Medulla oblongata (tissue), 1 donor: ENCODE measurements at regions not wholly inside any gene's neighbourhood (a gene's known extent, or its start where the extent isn't known, plus 50 kb on each side); places are given as distances from the start of the nearest gene placed in this dataset.
A peak's percentile ranks its signal among the peaks of the same experiment; 100 is the strongest.
"Not testable (repeated sequence)": the region's sequence is repeated elsewhere in the genome, so short reads cannot be mapped to it uniquely, and the experiment has no call there.

Experiments used
- DNase-seq: peaks from one replicate; pipeline ENCODE4 v3.0.0-alpha.2; 2015; ENCODE audit errors: extremely low spot score

GRCh38 chr10:114730291-114730690, 72.2 kb upstream of the ABLIM1 start:
- DNase-seq: no peak

DNA sequence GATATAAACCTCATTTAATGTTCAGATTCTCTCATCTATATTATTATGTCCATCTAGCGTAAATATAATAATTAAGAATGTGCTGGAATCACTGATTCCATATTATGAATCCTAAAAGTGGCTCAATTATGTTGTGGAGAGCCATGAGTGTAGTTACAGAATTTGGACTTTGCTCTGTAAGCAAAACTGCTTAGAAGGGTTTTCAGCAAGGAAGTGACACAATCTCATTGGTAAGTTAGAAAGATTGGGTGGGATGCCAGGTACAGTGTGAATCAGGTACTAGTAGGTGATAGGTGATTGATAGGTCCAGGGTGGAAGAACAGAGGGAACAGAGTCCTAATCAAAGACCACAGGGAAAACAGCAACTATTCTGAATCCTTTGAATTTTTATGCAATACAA, 74.9 kb upstream of the ABLIM1 start:
- no peak for DNase-seq

GRCh38 chr10:114735946-114736345, 77.9 kb upstream of the ABLIM1 start:
- DNase-seq: no peak

DNA sequence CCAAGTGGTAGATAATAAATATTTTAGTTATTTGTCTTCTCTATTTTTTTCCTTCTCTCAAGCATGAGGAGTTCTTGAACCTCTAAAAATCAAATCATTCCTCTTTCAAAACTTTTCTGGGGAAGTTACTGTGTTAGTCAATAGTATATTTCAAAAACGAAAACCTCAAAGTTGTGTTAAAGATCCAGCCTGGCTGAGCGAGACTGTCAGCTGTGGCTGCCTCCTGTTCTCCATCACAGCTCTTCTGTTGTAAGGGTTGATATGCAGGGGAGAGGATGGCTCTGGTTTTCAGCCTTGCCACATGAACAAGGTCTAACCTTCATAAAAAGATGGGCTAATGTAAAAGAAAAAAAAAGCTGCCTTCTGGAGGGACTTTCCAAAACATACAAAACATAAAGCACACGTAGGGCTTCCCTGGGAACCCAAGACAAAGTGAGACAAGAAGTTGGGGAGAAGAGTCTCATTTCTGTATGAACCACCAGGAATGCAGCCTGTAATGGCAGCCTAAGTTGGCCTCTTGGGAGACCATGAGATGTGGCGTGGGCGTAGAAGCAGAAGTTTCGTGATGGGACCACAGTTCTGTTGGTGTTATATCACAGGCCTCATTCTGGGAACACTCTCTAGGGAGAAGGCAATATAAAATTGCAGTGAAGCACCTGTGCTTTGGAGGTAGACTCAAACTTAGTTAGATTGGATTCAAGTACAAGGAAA, 77.9 kb upstream of the FHIP2A start:
- DNase-seq: no peak

DNA sequence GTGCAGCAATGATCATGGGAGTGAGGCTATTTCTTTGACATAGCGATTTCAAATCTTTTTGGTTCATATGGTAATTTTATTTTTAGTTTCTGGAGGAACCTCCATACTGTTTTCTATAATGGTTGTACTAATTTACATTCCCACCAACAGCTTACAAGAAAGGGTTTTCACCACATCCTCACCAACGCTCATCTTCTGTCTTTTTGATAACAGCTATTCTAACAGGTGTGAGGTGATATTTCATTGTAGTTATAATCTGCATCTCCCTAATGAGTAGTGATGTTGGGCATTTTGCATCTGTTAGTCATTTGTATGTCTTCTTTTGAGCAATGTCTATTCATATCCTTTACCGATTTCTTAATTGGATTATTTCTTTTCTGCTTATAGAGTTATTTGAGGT, 75.0 kb upstream of the FHIP2A start:
- DNase-seq: no peak

DNA sequence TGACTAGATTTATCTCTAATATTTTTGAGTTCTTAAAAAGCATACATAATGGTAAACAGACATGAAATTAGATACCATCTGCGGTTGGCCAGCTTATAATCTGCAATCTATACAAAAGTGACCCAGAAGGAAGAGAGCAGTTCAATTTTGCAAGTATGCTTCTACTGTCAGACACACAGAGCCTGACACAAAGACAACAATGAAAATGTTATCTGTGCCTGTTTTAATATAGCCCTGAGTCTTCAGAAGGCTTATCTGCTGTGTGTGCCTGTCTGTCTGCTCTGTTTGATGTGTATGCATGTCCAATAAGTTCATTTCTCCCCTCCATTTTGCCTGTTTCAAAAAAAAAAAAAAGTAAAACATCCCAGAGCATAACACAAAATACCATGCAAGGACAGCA, 73.3 kb upstream of the FHIP2A start:
- DNase-seq: no peak

- DNase-seq: no peak
These were observed 72.6 kb upstream of the FHIP2A start for GRCh38 chr10:114749014-114749413.

DNA sequence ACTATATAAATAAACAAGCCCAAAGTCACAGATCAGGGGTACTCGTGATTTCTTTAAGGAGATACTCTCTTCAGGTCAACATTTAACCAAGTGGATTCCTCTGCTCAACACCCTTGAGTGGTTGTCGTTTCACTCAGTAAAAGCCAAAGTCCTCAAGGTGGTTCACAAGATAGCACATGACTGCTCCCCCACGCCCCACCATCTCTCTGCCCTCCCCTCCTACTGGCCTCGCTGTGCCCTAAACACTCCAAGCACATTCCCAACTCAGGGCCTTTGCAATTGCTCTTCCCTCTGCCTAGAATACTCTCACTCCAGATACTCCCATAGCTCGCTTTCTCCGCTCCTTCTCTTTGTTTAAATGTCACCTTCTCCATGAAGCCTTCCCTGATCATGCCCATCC, 72.1 kb upstream of the FHIP2A start:
- DNase-seq: no peak

GRCh38 chr10:114751856-114752255, 69.7 kb upstream of the FHIP2A start:
- DNase-seq: no peak

GRCh38 chr10:114752570-114752969, 69.0 kb upstream of the FHIP2A start:
- DNase-seq: not testable (repeated sequence)

- DNase-seq: no peak
These were observed 68.5 kb upstream of the FHIP2A start for GRCh38 chr10:114753126-114753525.

- DNase-seq: no peak
These were observed 66.9 kb upstream of the FHIP2A start for GRCh38 chr10:114754445-114755320.

- DNase-seq: no peak
These were observed 66.0 kb upstream of the FHIP2A start for GRCh38 chr10:114755537-114755936.

DNA sequence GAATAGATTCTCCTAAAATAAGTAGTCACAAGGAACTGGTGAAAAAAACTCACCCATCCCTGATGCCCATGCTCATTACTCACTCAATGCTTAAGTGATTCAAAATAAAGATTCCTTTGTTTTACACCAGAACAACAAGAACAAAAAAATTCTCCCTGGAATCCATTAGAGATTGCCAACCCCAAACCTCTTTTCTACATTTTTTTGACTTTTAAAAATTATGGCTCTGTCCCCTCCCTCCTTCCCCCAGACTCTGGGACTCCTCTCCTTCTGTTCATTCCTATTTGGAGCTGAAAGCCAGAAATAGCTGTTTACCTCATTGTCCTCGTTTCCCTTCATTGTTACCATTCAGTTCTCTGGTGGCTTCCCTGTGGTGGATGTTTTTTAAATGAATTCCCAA, 63.2 kb upstream of the FHIP2A start:
- DNase-seq: peak; percentile 69

- DNase-seq: no peak
These were observed 60.1 kb upstream of the FHIP2A start for GRCh38 chr10:114761205-114762193.

DNA sequence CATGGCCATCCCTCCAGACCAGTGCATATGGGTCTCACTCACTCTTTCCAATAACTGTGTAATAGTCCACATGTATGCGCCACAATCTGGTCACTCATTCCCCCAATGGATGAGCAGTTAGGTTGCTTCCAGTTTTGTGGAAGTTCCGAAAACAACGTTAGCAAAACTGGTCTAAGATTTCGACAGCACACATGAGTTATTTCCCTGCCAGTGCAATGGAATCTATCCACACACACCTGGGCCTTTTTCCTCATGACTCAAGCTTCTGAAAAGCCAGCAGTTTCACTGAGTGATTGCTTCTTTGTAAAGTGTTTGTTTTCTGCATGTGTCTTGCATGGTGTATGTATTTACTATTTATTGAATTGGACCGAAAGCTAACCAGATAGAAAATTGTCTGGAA, 58.8 kb upstream of the FHIP2A start:
- DNase-seq: no peak

DNA sequence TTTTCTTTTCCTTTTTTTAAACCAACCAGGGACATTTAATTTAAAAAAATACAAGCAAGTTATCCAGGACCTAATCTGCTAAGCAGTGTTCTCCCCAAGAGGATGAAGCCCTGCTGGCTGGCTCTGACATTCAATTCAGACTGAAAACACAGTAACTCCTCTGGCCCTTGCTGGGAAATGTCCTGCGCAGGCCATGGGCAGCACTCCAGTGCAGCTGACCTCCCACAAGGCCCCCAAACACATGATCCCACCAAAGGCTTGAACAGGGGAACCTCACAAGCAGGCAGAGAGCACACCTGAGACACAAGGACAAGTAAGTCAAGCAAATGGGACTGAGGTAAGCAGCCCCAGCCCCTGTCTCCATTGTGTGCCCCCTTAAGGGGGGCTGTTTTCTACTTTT, 56.9 kb upstream of the FHIP2A start:
- peak; percentile 75 for DNase-seq

- no peak for DNase-seq
These were observed 55.1 kb upstream of the FHIP2A start for GRCh38 chr10:114766470-114766869.

- no peak for DNase-seq
These were observed 54.2 kb upstream of the FHIP2A start for GRCh38 chr10:114767101-114767985.

DNA sequence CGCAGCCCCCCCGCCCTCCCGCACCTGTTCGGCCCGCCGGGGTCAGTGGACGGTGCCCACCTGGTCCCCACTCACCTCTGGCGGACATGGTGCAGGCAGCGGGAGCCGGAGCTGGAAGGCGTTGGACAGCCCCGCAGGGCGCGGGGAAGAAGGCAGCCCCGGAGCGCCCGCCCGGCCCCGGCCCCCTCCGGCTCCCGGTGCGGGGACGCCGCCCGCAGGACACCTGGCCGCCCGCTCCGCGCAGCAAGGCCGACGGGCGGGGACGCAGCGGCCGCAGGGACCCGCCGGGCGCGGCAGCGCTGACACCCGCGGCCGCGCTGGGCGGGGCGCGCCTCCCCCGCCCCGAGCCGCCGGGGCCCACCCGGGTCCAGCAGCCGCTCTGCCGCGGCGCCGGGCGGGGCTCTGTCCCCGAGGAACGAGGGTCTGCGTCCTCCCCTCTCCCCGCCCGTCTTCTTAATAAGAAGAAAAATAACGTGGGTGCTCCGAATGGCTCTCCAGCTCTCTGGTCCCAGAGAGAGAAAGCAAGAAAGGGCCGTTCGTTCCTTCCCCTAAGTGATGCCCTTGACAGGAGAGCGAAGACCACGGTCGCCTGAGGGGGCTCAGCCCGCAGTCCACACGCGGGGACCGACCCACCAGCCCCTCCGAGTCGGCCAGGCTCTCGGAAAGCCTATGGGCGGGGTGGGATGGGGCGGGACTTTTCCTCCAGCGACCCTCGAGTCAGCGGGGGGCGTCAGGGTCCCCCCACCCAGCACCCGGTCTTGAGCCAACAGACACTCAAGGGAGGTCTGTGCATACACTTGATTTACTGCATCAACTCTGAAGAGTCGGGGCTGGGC, 53.4 kb upstream of the FHIP2A start:
- DNase-seq: no peak
